CD4-positive, alpha-beta T cell treated with Interleukin-4 for 4 hours (primary cell): ENCODE measurements at regions not wholly inside any gene's neighbourhood (a gene's known extent, or its start where the extent isn't known, plus 50 kb on each side); places are given as distances from the start of the nearest gene placed in this dataset.
"Not testable (repeated sequence)": the region's sequence is repeated elsewhere in the genome, so short reads cannot be mapped to it uniquely, and the experiment has no call there.

Experiments used
- DNase-seq: peaks from one replicate; pipeline ENCODE4 v3.0.0-alpha.2; 2020

GRCh38 chr5:10921160-10921559 is 160.1 kb upstream of the DAP start:
- DNase-seq, result no peak

DNA sequence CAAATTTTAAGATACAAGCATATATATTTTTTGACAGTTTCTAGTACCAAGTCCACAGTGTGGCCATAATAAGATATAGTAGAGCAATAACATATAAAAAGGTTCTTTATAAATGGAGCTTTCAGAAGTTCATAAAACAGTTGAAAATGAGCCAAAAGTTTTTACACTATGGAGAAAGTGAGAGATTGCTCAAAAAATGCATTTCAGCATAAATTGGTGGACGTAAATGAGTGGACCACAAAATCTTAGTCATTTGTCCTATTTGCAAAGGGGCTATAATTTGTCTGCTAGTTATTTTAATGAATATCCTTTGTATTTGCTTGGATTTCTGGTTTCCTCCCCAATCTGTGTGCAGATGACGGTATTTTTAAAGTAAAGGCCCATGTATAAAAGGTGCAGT is 159.4 kb upstream of the DAP start:
- DNase-seq, result no peak

- DNase-seq, result no peak
Measured at GRCh38 chr5:10914741-10915480, 153.9 kb upstream of the DAP start.

GRCh38 chr5:10913841-10914240 is 152.8 kb upstream of the DAP start:
- DNase-seq, result peak; percentile 1

DNA sequence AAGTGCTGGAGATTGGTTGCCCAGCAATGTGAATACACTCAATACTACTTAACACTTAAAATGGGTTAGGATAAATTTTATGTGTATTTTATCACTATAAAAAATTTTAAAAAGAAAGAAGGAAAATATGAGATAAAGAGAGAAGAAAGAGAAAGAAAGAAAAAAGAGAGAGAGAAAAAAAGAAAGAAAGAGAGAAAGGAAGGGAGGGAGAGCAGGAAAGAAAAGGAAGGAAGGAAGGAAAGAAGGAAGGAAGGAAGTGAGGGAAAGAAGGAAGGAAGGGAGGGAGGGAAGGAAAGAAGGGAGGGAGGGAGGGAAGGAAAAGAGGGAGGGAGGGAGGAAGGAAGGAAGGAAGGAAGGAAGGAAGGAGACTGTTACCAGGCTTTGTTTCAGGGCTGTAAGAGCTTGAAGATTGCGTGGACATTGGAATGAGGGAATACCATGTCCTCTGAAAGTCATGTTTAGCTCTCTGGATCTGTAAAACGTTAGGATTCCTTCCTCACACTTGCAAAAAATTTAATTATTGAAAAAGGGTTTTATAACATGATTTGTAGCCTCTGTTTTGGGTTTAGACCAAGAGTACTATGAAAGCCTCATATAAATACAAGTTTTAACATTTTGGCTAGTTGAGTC is 152.3 kb upstream of the DAP start:
- DNase-seq, result no peak

DNA sequence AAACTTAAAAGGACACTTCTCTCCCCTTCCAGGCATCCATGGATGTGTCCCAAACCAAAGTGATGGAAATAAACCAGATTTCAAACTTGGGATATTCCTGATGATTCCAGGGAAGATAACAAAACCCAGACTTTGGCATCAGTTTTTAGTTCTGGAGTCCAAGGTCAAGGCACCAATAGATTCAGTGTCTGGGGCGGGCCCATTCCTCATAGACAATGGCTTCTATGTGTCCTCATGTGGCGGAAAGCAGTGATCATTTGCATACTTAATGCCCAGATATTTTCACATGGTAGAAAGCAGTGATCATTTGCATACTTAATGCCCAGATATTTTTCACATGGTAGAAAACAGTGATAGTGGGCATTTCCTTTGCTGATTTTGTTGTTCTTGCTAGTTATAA is 151.4 kb upstream of the DAP start:
- DNase-seq, result no peak

DNA sequence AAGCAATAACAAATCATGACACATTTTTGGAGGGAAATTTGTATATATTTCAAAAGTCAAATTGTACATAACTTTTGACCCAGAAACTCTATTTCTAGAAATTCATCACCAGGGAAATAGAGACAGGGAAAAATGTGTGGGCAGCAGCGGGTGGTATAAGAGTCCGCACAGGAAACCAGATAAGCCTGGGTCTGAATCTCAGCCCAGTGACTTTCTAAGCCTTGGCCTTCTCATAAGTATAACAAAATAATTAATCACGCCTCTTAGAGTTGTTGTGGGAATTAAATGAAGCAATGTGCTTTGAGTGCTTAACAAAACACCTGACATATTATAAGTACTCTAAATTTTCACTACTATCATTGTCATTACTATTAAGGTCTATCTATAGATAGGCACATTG is 149.2 kb upstream of the DAP start:
- DNase-seq, result no peak

DNA sequence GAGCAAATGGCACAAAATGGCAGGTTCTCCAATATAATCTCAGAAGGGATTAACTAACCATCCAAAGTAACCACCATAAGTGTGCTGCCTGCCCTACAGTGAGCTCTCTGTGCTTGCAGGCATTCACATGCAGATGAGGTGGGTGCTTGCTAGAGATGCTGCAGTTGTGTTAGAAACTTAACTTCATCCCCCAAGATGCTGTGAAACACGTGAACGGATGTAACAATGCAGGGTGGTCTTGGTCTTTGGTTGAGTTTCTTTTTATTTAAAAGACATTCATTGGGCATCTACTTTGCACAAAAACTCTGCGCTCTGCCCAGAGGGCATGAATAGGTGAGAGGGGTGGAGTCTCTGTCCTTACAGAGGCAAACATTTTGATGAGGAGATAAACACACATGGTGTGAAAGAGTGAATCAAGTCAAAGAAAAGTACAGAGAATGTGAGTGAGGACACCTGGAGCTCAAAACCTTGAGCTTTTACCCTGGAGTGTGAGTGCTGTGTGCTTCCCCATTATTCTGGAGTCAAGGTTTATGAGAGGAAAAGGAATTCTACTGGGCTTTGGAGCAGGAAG is 143.9 kb upstream of the DAP start:
- no peak for DNase-seq

- DNase-seq, result no peak
Measured at GRCh38 chr5:10903786-10904560, 142.9 kb upstream of the DAP start.

- no peak for DNase-seq
Measured at GRCh38 chr5:10902145-10902544, 141.1 kb upstream of the DAP start.

DNA sequence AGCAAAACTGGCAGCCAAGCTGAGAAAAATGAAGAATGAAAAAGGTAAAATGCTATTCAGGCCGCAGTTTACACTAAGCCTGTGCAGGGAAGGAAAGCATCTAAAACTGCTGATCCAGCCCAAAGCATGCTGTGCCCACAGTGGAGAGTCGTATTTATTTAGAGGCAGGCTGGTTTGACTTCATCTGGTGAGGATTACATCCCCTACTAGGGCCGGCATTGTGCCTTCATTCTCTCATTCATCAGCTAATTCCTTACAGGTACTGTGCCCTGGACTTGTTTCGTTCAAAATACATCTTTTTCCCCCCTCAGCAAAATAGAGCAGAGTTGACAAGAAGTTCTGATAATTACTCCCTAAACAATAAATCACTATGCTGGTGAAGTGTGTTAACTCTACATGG is 137.5 kb upstream of the DAP start:
- no peak for DNase-seq

DNA sequence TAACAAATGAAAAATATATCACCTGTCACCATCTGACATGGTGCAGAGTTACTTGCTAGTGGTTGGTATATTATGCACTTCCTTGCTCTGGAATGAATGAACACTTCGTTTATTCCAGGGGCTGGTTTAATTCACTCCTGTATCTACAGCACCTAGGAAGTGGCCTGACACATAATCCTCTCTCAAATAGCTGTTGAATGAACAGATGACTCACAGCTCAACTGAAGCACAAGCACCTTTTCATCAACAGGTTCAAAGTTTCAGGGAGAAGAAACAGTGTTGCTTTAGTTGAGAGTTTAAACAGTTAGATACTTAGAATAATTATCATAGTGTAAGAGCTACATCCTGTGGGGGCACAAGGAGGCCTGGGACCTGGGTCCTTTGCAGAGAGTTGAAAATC is 135.0 kb upstream of the DAP start:
- DNase-seq, result no peak

DNA sequence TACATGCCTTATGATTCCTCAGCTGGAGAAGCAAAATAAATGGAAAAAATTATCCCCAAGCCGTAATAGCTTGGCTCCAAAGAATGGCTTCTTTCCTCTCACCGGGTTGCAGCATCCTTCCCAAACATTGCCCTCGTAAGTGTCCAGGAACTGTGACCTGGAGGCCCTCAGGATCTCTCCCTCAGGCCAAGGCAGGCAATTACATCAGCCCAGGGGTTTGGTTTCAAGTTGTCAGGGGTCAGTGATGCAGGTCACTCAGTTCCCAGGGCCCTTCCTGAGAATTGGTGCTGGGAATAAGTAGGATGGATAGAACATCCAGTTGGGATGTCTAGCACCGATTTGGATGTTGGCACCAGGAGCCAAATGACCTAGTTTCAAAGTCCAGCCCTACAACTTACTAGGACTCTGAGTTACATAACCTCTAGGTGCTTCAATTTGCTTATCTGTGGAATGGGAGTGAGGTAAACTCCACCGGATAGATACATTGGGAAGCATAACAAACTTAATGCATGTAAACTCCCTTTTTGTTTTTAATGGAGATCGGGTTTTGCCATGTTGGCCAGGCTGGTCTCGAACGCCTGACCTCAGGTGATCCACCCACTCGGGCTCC is 133.5 kb upstream of the DAP start:
- DNase-seq, result no peak

GRCh38 chr5:10892911-10893215 is 131.8 kb upstream of the DAP start:
- DNase-seq, result no peak

DNA sequence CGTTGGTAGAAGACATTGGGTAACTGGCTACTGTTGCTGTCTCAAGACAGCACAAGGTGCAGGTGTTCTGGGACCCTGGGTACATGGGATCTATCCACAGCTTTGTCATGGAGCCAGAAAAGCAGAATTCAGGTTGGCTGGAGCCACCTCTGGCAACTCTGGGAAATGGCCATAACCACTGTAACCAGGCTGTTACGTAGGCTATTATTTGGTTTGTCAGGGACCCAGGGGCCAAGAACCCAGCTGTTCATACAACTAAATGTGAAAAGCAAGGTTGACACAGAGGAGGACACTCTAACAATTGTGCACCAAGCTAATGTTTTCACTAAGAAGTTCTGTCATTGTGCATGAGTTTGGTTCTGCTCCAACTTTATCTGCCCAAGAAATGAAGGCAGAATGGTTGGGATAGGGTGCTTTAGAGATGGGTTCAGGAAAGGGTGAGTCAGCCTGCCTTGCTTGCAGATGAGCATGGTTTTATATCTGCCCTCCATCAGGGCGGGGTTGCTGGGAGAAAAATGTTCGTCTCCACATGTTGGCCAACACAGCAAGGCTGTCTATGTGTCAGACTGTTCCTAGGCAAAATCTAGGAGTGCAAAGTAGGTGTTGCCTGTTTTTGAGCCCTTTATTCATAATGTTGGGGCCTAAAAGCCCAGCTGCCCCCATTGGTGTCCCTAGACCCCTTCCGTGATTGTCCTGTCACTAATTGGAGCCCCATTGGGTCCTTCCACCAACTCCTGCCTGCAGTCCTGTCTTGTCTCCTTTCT is 131.3 kb upstream of the DAP start:
- DNase-seq, result no peak

DNA sequence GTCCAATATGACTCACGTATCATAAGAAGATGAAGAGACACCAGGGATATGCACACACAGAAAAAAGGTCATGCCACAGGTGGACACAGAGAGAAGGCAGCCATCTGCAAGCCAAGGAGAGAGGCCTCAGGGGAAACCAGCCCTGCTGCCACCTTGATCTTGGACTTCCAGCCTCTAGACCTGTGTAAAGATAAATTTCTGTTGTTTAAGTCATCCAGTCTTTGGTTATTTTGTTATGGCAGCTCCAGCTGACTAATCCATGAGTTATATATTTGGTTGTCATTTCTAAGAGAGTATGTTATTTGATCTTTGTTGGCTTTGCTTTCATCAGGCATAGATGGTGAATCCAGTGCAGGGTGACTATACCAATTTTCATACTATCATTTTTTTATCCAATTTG is 130.2 kb upstream of the DAP start:
- DNase-seq, result no peak

DNA sequence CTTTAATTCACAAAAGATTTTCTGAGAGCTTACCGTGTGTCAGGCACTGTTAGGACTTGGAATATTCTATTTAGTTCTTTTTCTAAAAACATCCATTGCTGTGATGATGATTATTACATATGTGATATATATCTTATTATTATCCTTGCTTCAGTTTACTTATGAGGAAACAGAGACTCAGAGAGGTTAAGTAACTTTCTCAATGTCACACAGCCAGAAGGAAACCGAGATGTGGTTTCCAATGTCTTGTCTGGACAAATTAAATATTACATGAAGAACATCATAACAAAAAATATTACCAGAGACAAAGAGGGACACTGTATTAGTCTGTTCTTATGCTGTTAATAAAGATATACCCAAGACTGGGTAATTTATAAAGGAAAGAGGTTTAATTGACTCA is 125.5 kb upstream of the DAP start:
- DNase-seq, result no peak

DNA sequence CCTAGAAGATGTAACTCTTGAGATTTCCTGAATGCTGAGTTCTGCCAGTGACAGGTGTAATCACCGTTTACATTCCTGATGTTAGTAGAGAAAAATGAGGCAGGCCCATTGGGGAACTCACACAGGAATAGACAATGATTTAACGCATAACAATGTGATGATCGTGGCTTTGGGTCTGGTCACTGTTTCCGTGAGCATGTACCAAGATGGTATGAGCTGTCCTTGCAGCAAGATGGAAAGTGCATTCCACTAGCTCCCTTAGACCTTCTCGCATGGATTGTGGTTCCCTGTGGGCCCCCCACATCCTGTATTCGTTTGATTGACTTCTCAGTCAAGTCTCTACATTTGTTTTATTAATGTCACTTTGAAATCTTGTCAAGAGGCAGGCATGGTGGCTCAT is 124.0 kb upstream of the DAP start:
- DNase-seq, result no peak

- not testable (repeated sequence) for DNase-seq
Measured at GRCh38 chr5:10883945-10884344, 122.9 kb upstream of the DAP start.

GRCh38 chr5:10880934-10881333 is 119.9 kb upstream of the DAP start:
- no peak for DNase-seq

- DNase-seq, result not testable (repeated sequence)
Measured at GRCh38 chr5:10876996-10877395, 116.0 kb upstream of the DAP start.

DNA sequence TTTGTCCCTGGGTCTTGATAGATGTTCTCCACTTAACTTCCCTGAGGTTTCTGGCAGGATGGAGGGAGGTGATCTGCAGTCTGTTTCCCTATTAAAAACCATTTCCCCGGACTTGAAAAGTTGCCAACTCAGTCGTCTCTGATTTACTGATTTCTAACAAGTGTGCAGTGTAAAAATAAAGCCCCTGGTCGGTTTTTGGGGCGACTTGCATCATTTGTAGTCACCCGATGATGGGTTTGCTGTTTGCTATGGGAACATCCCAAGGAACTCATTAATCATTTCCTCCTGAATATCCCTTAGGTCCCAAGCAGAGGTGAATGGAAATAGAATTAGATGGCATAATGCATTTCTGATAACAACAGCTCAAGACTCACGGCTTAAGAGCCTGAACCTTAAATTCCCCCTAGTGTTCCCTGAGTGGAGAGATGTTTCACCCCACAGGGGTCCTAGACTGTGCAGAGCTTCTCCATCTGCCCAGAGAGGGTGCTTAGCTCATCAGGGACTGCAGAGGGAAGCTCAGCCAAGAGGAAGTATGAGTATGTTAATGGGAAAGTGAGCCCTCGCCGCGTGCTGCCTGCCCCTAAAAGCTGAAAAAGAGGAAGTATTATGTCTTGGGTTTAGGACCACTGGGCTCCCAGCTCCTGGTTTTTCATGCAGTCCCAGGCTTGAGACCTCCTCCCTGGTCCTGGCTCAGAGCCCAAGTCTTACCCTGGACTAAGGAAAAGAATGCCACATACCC is 115.1 kb upstream of the DAP start:
- DNase-seq, result no peak
